ENCODE measurements at regions not wholly inside any gene's neighbourhood (a gene's known extent, or its start where the extent isn't known, plus 50 kb on each side); places are given as distances from the start of the nearest gene placed in this dataset.

- no peak overlapping the region for H3K27ac ChIP-seq (ENCODE audit: low read depth, low read length)
- H3K4me3 ChIP-seq (ENCODE audit: low read length), result no peak overlapping the region
- Mint-ChIP-seq H3K27ac (no peak overlapping the region), H3K4me3 (no peak overlapping the region), H3K9me3 (peaks cover 0 to 16% (median 8%) of the 10 kb centered on the region in 5 donors), H3K36me3 (no peaks in the 10 kb centered on the region), H3K27me3 (no peaks in the 10 kb centered on the region), H3K4me1 (no peaks in the 10 kb centered on the region)
- CTCF ChIA-PET, result no interaction called here
- no peaks in the 10 kb centered on the region for H3K9me3 ChIP-seq (ENCODE audit: low read length)
- no peak for DNase-seq
- POLR2A ChIA-PET, result no interaction called here
- H3K4me1 ChIP-seq (ENCODE audit: insufficient read depth, low read length), result no peaks in the 10 kb centered on the region
- no peaks in the 10 kb centered on the region for H3K27me3 ChIP-seq (ENCODE audit: insufficient read depth, low read length, poor library complexity, severe bottlenecking)
- H3K36me3 ChIP-seq (ENCODE audit: insufficient read depth, low read length), result no peaks in the 10 kb centered on the region
Measured at GRCh38 chr4:173883821-173884220, 353.8 kb upstream of the HAND2 start.

- H3K27me3 Mint-ChIP-seq, result no peaks in the 10 kb centered on the region
- Histone ChIP-seq H3K9me3 (ENCODE audit: low read length) (no peaks in the 10 kb centered on the region), H3K27me3 (ENCODE audit: insufficient read depth, low read length, poor library complexity, severe bottlenecking) (no peaks in the 10 kb centered on the region), H3K27ac (ENCODE audit: low read depth, low read length) (no peak overlapping the region), H3K4me3 (ENCODE audit: low read length) (no peak overlapping the region), H3K36me3 (ENCODE audit: insufficient read depth, low read length) (no peaks in the 10 kb centered on the region), H3K4me1 (ENCODE audit: insufficient read depth, low read length) (no peaks in the 10 kb centered on the region)
- POLR2A ChIA-PET, result interaction anchor here (0.6 kb wide), 1 partner anchor 1667 kb away, joined by 3 read pairs; no protein-coding TSS in a partner anchor
- DNase-seq, result no peak
- H3K36me3 Mint-ChIP-seq, result no peaks in the 10 kb centered on the region
- H3K4me3 Mint-ChIP-seq, result no peak overlapping the region
- H3K27ac Mint-ChIP-seq, result no peak overlapping the region
- CTCF ChIA-PET, result no interaction called here
- peaks cover 0 to 5% (median 2%) of the 10 kb centered on the region in 5 donors for H3K9me3 Mint-ChIP-seq
- no peaks in the 10 kb centered on the region for H3K4me1 Mint-ChIP-seq
Measured at GRCh38 chr4:173880897-173881296, 350.9 kb upstream of the HAND2 start.

- POLR2A ChIA-PET, result no interaction called here
- H3K4me3 ChIP-seq (ENCODE audit: low read length), result no peak overlapping the region
- Mint-ChIP-seq H3K4me1 (no peaks in the 10 kb centered on the region), H3K27me3 (peaks cover 0 to 1% of the 10 kb centered on the region in 2 donors), H3K4me3 (no peak overlapping the region), H3K27ac (no peak overlapping the region), H3K36me3 (no peaks in the 10 kb centered on the region), H3K9me3 (peaks cover 0 to 8% (median 0%) of the 10 kb centered on the region in 5 donors)
- CTCF ChIA-PET, result no interaction called here
- no peak overlapping the region for H3K27ac ChIP-seq (ENCODE audit: low read depth, low read length)
- no peak for DNase-seq
- H3K27me3 ChIP-seq (ENCODE audit: insufficient read depth, low read length, poor library complexity, severe bottlenecking), result no peaks in the 10 kb centered on the region
- no peaks in the 10 kb centered on the region for H3K4me1 ChIP-seq (ENCODE audit: insufficient read depth, low read length)
- no peaks in the 10 kb centered on the region for H3K36me3 ChIP-seq (ENCODE audit: insufficient read depth, low read length)
- no peaks in the 10 kb centered on the region for H3K9me3 ChIP-seq (ENCODE audit: low read length)
Measured at GRCh38 chr4:173879509-173879908, 349.5 kb upstream of the HAND2 start.

GRCh38 chr4:173878701-173879100 lies 348.7 kb upstream of the HAND2 start:
- no peak overlapping the region for H3K27ac Mint-ChIP-seq
- Histone ChIP-seq H3K4me3 (ENCODE audit: low read length) (no peak overlapping the region), H3K36me3 (ENCODE audit: insufficient read depth, low read length) (no peaks in the 10 kb centered on the region), H3K4me1 (ENCODE audit: insufficient read depth, low read length) (no peaks in the 10 kb centered on the region), H3K27me3 (ENCODE audit: insufficient read depth, low read length, poor library complexity, severe bottlenecking) (no peaks in the 10 kb centered on the region), H3K9me3 (ENCODE audit: low read length) (no peaks in the 10 kb centered on the region), H3K27ac (ENCODE audit: low read depth, low read length) (no peak overlapping the region)
- no peaks in the 10 kb centered on the region for H3K4me1 Mint-ChIP-seq
- POLR2A ChIA-PET, result no interaction called here
- H3K36me3 Mint-ChIP-seq, result no peaks in the 10 kb centered on the region
- no peak overlapping the region for H3K4me3 Mint-ChIP-seq
- no peak for DNase-seq
- CTCF ChIA-PET, result no interaction called here
- peaks cover 0 to 6% (median 0%) of the 10 kb centered on the region in 5 donors for H3K9me3 Mint-ChIP-seq
- peaks cover 0 to 1% of the 10 kb centered on the region in 2 donors for H3K27me3 Mint-ChIP-seq

GRCh38 chr4:173871643-173872042 lies 341.6 kb upstream of the HAND2 start:
- no peaks in the 10 kb centered on the region for H3K27me3 ChIP-seq (ENCODE audit: insufficient read depth, low read length, poor library complexity, severe bottlenecking)
- no peak overlapping the region for H3K27ac ChIP-seq (ENCODE audit: low read depth, low read length)
- CTCF ChIA-PET, result no interaction called here
- Mint-ChIP-seq H3K27ac (no peak overlapping the region), H3K27me3 (peaks cover 0 to 1% of the 10 kb centered on the region in 2 donors), H3K9me3 (peaks cover 0 to 5% (median 0%) of the 10 kb centered on the region in 5 donors), H3K4me3 (no peak overlapping the region), H3K36me3 (no peaks in the 10 kb centered on the region), H3K4me1 (no peaks in the 10 kb centered on the region)
- POLR2A ChIA-PET, result no interaction called here
- H3K4me3 ChIP-seq (ENCODE audit: low read length), result no peak overlapping the region
- H3K9me3 ChIP-seq (ENCODE audit: low read length), result no peaks in the 10 kb centered on the region
- H3K36me3 ChIP-seq (ENCODE audit: insufficient read depth, low read length), result no peaks in the 10 kb centered on the region
- H3K4me1 ChIP-seq (ENCODE audit: insufficient read depth, low read length), result no peaks in the 10 kb centered on the region
- DNase-seq, result no peak

- no peaks in the 10 kb centered on the region for H3K36me3 ChIP-seq (ENCODE audit: insufficient read depth, low read length)
- H3K27me3 ChIP-seq (ENCODE audit: insufficient read depth, low read length, poor library complexity, severe bottlenecking), result no peaks in the 10 kb centered on the region
- H3K4me1 Mint-ChIP-seq, result no peaks in the 10 kb centered on the region
- no peaks in the 10 kb centered on the region for H3K27me3 Mint-ChIP-seq
- ChIA-PET POLR2A (no interaction called here), CTCF (no interaction called here)
- H3K27ac ChIP-seq (ENCODE audit: low read depth, low read length), result no peak overlapping the region
- H3K4me3 ChIP-seq (ENCODE audit: low read length), result no peak overlapping the region
- H3K9me3 Mint-ChIP-seq, result peaks cover 4 to 11% (median 9%) of the 10 kb centered on the region in 5 donors
- H3K4me3 Mint-ChIP-seq, result no peak overlapping the region
- DNase-seq, result no peak
- H3K4me1 ChIP-seq (ENCODE audit: insufficient read depth, low read length), result no peaks in the 10 kb centered on the region
- no peaks in the 10 kb centered on the region for H3K9me3 ChIP-seq (ENCODE audit: low read length)
- H3K27ac Mint-ChIP-seq, result no peak overlapping the region
- no peaks in the 10 kb centered on the region for H3K36me3 Mint-ChIP-seq
Measured at GRCh38 chr4:173866322-173867026, 336.4 kb upstream of the HAND2 start.

GRCh38 chr4:173862754-173863153 lies 332.7 kb upstream of the HAND2 start:
- H3K36me3 Mint-ChIP-seq, result no peaks in the 10 kb centered on the region
- no peaks in the 10 kb centered on the region for H3K27me3 ChIP-seq (ENCODE audit: insufficient read depth, low read length, poor library complexity, severe bottlenecking)
- peaks cover 5 to 17% (median 12%) of the 10 kb centered on the region in 5 donors for H3K9me3 Mint-ChIP-seq
- no peaks in the 10 kb centered on the region for H3K36me3 ChIP-seq (ENCODE audit: insufficient read depth, low read length)
- H3K9me3 ChIP-seq (ENCODE audit: low read length), result no peaks in the 10 kb centered on the region
- H3K27me3 Mint-ChIP-seq, result no peaks in the 10 kb centered on the region
- ChIA-PET POLR2A (no interaction called here), CTCF (no interaction called here)
- H3K27ac ChIP-seq (ENCODE audit: low read depth, low read length), result no peak overlapping the region
- no peak for DNase-seq
- no peak overlapping the region for H3K27ac Mint-ChIP-seq
- no peak overlapping the region for H3K4me3 Mint-ChIP-seq
- H3K4me1 Mint-ChIP-seq, result no peaks in the 10 kb centered on the region
- no peaks in the 10 kb centered on the region for H3K4me1 ChIP-seq (ENCODE audit: insufficient read depth, low read length)
- no peak overlapping the region for H3K4me3 ChIP-seq (ENCODE audit: low read length)

- Mint-ChIP-seq H3K27ac (no peak overlapping the region), H3K36me3 (no peaks in the 10 kb centered on the region), H3K4me3 (no peak overlapping the region), H3K9me3 (peaks cover 5 to 18% (median 12%) of the 10 kb centered on the region in 5 donors), H3K27me3 (no peaks in the 10 kb centered on the region), H3K4me1 (no peaks in the 10 kb centered on the region)
- ChIA-PET POLR2A (no interaction called here), CTCF (no interaction called here)
- no peaks in the 10 kb centered on the region for H3K36me3 ChIP-seq (ENCODE audit: insufficient read depth, low read length)
- H3K9me3 ChIP-seq (ENCODE audit: low read length), result no peaks in the 10 kb centered on the region
- no peaks in the 10 kb centered on the region for H3K27me3 ChIP-seq (ENCODE audit: insufficient read depth, low read length, poor library complexity, severe bottlenecking)
- no peaks in the 10 kb centered on the region for H3K4me1 ChIP-seq (ENCODE audit: insufficient read depth, low read length)
- no peak overlapping the region for H3K27ac ChIP-seq (ENCODE audit: low read depth, low read length)
- no peak for DNase-seq
- H3K4me3 ChIP-seq (ENCODE audit: low read length), result no peak overlapping the region
Measured at GRCh38 chr4:173860094-173860493, 330.1 kb upstream of the HAND2 start.
